ENCODE measurements at regions not wholly inside any gene's neighbourhood (a gene's known extent, or its start where the extent isn't known, plus 50 kb on each side); places are given as distances from the start of the nearest gene placed in this dataset.

- Mint-ChIP-seq H3K4me3 (no peak overlapping the region), H3K4me1 (ENCODE audit: low read depth) (no peaks in the 10 kb centered on the region), H3K9me3 (no peaks in the 10 kb centered on the region), H3K27ac (no peak overlapping the region), H3K36me3 (ENCODE audit: low read depth) (no peaks in the 10 kb centered on the region), H3K27me3 (no peaks in the 10 kb centered on the region)
- TF ChIP-seq CTCF (IDR thresholded peaks at IDR 0.05), result no peak
- CTCF ChIA-PET, result no interaction called here
- intact Hi-C loops (cut with micrococcal nuclease), result no loop called here
- ATAC-seq, result no peak
- POLR2A ChIA-PET, result no interaction called here
- no peak for DNase-seq
These were observed 143.8 kb upstream of the PKN2 start for GRCh38 chr1:88540255-88540654.

GRCh38 chr1:88541596-88541995 lies 142.5 kb upstream of the PKN2 start:
- no peak overlapping the region for H3K4me3 Mint-ChIP-seq
- H3K9me3 Mint-ChIP-seq, result no peaks in the 10 kb centered on the region
- DNase-seq (no peak), ATAC-seq (no peak)
- TF ChIP-seq CTCF (IDR thresholded peaks at IDR 0.05), result no peak
- no peak overlapping the region for H3K27ac Mint-ChIP-seq
- ChIA-PET POLR2A (no interaction called here), CTCF (no interaction called here)
- H3K27me3 Mint-ChIP-seq, result no peaks in the 10 kb centered on the region
- intact Hi-C loops (cut with micrococcal nuclease), result no loop called here
- H3K4me1 Mint-ChIP-seq (ENCODE audit: low read depth), result no peaks in the 10 kb centered on the region
- no peaks in the 10 kb centered on the region for H3K36me3 Mint-ChIP-seq (ENCODE audit: low read depth)

- ChIA-PET CTCF (no interaction called here), POLR2A (no interaction called here)
- no peak for TF ChIP-seq CTCF (IDR thresholded peaks at IDR 0.05)
- no peak overlapping the region for H3K27ac Mint-ChIP-seq
- no peaks in the 10 kb centered on the region for H3K27me3 Mint-ChIP-seq
- intact Hi-C loops (cut with micrococcal nuclease), result no loop called here
- no peaks in the 10 kb centered on the region for H3K4me1 Mint-ChIP-seq (ENCODE audit: low read depth)
- H3K9me3 Mint-ChIP-seq, result no peaks in the 10 kb centered on the region
- H3K36me3 Mint-ChIP-seq (ENCODE audit: low read depth), result no peaks in the 10 kb centered on the region
- no peak overlapping the region for H3K4me3 Mint-ChIP-seq
- ATAC-seq, result no peak
- DNase-seq, result no peak
These were observed 139.9 kb upstream of the PKN2 start for GRCh38 chr1:88544195-88544594.

GRCh38 chr1:88549536-88549935 lies 134.5 kb upstream of the PKN2 start:
- Mint-ChIP-seq H3K27ac (no peak overlapping the region), H3K9me3 (no peaks in the 10 kb centered on the region), H3K4me1 (ENCODE audit: low read depth) (no peaks in the 10 kb centered on the region), H3K36me3 (ENCODE audit: low read depth) (no peaks in the 10 kb centered on the region), H3K4me3 (no peak overlapping the region), H3K27me3 (no peaks in the 10 kb centered on the region)
- POLR2A ChIA-PET, result no interaction called here
- DNase-seq (no peak), ATAC-seq (no peak)
- CTCF ChIA-PET, result interaction anchor here (0.9 to 1.5 kb wide), 2 partner anchors 45 to 368 kb away, joined by 3 to 6 read pairs; no protein-coding TSS in a partner anchor
- intact Hi-C loops (cut with micrococcal nuclease), result no loop called here
- TF ChIP-seq CTCF (IDR thresholded peaks at IDR 0.05), result no peak

GRCh38 chr1:88552226-88552625 lies 131.8 kb upstream of the PKN2 start:
- CTCF ChIA-PET, result no interaction called here
- DNase-seq (no peak), ATAC-seq (no peak)
- H3K36me3 Mint-ChIP-seq (ENCODE audit: low read depth), result no peaks in the 10 kb centered on the region
- TF ChIP-seq CTCF (IDR thresholded peaks at IDR 0.05), result no peak
- H3K4me1 Mint-ChIP-seq (ENCODE audit: low read depth), result no peaks in the 10 kb centered on the region
- no peaks in the 10 kb centered on the region for H3K9me3 Mint-ChIP-seq
- intact Hi-C loops (cut with micrococcal nuclease), result no loop called here
- H3K4me3 Mint-ChIP-seq, result no peak overlapping the region
- no peak overlapping the region for H3K27ac Mint-ChIP-seq
- POLR2A ChIA-PET, result no interaction called here
- no peaks in the 10 kb centered on the region for H3K27me3 Mint-ChIP-seq

Data from activated CD8-positive, alpha-beta T cell treated with anti-CD3 and anti-CD28 coated beads for 36 hours (primary cell).